ENCODE measurements at regions not wholly inside any gene's neighbourhood (a gene's known extent, or its start where the extent isn't known, plus 50 kb on each side); places are given as distances from the start of the nearest gene placed in this dataset.

DNA sequence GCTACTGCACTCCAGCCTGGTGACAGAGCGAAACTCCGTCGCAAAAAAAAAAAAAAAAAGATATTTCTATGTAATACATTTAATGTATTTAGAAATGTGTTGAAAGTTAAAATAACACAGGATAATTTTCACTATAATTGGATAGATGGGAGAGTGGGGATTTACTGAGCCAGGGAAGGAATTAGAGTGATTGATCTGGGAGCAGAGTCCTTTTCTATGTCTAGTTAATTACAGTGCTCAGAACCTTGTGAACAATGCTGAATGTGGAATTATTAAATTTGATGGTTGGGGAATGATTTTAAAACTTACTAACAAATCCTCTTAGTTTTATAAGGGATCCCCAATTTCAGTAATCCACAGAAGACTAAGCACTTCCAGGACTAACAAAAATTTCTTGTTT lies 239.7 kb downstream of the CSNK1G3 start:
- TF ChIP-seq, protein P1, sequence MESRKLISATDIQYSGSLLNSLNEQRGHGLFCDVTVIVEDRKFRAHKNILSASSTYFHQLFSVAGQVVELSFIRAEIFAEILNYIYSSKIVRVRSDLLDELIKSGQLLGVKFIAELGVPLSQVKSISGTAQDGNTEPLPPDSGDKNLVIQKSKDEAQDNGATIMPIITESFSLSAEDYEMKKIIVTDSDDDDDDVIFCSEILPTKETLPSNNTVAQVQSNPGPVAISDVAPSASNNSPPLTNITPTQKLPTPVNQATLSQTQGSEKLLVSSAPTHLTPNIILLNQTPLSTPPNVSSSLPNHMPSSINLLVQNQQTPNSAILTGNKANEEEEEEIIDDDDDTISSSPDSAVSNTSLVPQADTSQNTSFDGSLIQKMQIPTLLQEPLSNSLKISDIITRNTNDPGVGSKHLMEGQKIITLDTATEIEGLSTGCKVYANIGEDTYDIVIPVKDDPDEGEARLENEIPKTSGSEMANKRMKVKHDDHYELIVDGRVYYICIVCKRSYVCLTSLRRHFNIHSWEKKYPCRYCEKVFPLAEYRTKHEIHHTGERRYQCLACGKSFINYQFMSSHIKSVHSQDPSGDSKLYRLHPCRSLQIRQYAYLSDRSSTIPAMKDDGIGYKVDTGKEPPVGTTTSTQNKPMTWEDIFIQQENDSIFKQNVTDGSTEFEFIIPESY (IDR thresholded peaks at IDR 0.05; ENCODE audit: borderline replicate concordance, low read depth) = no peak
- TF ChIP-seq, protein P2, sequence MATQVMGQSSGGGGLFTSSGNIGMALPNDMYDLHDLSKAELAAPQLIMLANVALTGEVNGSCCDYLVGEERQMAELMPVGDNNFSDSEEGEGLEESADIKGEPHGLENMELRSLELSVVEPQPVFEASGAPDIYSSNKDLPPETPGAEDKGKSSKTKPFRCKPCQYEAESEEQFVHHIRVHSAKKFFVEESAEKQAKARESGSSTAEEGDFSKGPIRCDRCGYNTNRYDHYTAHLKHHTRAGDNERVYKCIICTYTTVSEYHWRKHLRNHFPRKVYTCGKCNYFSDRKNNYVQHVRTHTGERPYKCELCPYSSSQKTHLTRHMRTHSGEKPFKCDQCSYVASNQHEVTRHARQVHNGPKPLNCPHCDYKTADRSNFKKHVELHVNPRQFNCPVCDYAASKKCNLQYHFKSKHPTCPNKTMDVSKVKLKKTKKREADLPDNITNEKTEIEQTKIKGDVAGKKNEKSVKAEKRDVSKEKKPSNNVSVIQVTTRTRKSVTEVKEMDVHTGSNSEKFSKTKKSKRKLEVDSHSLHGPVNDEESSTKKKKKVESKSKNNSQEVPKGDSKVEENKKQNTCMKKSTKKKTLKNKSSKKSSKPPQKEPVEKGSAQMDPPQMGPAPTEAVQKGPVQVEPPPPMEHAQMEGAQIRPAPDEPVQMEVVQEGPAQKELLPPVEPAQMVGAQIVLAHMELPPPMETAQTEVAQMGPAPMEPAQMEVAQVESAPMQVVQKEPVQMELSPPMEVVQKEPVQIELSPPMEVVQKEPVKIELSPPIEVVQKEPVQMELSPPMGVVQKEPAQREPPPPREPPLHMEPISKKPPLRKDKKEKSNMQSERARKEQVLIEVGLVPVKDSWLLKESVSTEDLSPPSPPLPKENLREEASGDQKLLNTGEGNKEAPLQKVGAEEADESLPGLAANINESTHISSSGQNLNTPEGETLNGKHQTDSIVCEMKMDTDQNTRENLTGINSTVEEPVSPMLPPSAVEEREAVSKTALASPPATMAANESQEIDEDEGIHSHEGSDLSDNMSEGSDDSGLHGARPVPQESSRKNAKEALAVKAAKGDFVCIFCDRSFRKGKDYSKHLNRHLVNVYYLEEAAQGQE (IDR thresholded peaks at IDR 0.05; ENCODE audit: low read depth, low read length) = no peak
- TF ChIP-seq, protein P3, sequence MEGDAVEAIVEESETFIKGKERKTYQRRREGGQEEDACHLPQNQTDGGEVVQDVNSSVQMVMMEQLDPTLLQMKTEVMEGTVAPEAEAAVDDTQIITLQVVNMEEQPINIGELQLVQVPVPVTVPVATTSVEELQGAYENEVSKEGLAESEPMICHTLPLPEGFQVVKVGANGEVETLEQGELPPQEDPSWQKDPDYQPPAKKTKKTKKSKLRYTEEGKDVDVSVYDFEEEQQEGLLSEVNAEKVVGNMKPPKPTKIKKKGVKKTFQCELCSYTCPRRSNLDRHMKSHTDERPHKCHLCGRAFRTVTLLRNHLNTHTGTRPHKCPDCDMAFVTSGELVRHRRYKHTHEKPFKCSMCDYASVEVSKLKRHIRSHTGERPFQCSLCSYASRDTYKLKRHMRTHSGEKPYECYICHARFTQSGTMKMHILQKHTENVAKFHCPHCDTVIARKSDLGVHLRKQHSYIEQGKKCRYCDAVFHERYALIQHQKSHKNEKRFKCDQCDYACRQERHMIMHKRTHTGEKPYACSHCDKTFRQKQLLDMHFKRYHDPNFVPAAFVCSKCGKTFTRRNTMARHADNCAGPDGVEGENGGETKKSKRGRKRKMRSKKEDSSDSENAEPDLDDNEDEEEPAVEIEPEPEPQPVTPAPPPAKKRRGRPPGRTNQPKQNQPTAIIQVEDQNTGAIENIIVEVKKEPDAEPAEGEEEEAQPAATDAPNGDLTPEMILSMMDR (IDR thresholded peaks at IDR 0.05) = no peak
- Histone ChIP-seq H3K4me3 (ENCODE audit: low read depth in 2 of 2, low read length in 1 of 2) (no peak overlapping the region), H3K27me3 (ENCODE audit: insufficient read depth) (no peaks in the 10 kb centered on the region), H2AFZ (ENCODE audit: low read depth) (no peak overlapping the region), H4K20me1 (ENCODE audit: insufficient read depth) (no peaks in the 10 kb centered on the region), H3K9me3 (no peaks in the 10 kb centered on the region), H3F3A (replicated peaks; ENCODE audit: insufficient read depth) (peaks cover 38% of the 10 kb centered on the region), H3K9me2 (no peaks in the 10 kb centered on the region), H3K27ac (ENCODE audit: low read depth in 2 of 2, low read length in 1 of 2) (peak overlapping the region in 1 of 2 experiments; percentile 71; a peak in 1 of 4 replicates), H3K79me2 (ENCODE audit: insufficient read depth) (no peaks in the 10 kb centered on the region), H3K36me3 (replicated peaks in 1 of 2; ENCODE audit: control insufficient read depth in 1 of 2, insufficient read depth in 2 of 2, low read length in 1 of 2) (no peaks in the 10 kb centered on the region), H3K4me1 (ENCODE audit: control insufficient read depth in 1 of 2, insufficient read depth in 2 of 2, low read depth in 1 of 2, low read length in 1 of 2) (peaks cover 25 to 36% of the 10 kb centered on the region in 2 experiments), H3K9ac (no peak overlapping the region), H3K4me2 (no peak overlapping the region)
- WGBS (ENCODE audit: low lambda C conversion rate) = 95% methylated on average over 3 of the region's 3 CpGs
- DNase-seq = no peak
- POLR2A ChIA-PET = no interaction called here
- CTCF ChIA-PET = no interaction called here

DNA sequence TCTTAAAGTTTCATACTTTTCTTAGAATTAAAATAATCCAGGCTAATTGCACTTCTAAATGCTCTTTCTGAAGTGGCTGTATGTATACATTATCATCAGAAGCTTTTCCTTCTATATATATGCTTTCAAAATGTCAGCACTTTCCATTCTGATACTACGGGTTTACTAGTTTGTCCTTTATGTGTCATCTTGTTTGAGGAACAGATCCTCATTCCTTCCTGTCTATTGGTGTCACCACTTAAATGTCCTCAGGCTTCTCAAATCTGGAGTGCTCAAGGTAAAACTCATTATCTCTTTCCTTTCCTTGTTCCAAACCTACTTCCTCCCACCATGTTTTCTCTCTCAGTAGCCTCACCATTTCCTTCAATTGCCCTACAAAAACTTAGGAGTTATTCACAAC lies 236.3 kb downstream of the CSNK1G3 start:
- H4K20me1 ChIP-seq (ENCODE audit: insufficient read depth) = no peaks in the 10 kb centered on the region
- H3K79me2 ChIP-seq (ENCODE audit: insufficient read depth) = no peaks in the 10 kb centered on the region
- H3F3A ChIP-seq (replicated peaks; ENCODE audit: insufficient read depth) = peaks cover 11% of the 10 kb centered on the region
- no peak for DNase-seq
- no peak overlapping the region for H3K4me2 ChIP-seq
- H3K36me3 ChIP-seq (replicated peaks in 1 of 2; ENCODE audit: control insufficient read depth in 1 of 2, insufficient read depth in 2 of 2, low read length in 1 of 2) = no peaks in the 10 kb centered on the region
- no peak overlapping the region for H3K27ac ChIP-seq (ENCODE audit: low read depth in 2 of 2, low read length in 1 of 2)
- H3K4me1 ChIP-seq (ENCODE audit: control insufficient read depth in 1 of 2, insufficient read depth in 2 of 2, low read depth in 1 of 2, low read length in 1 of 2) = peaks cover 4 to 11% of the 10 kb centered on the region in 2 experiments
- CTCF ChIA-PET = interaction anchor here (1.1 kb wide), 1 partner anchor 380 kb away, joined by 3 read pairs; no protein-coding TSS in a partner anchor
- POLR2A ChIA-PET = no interaction called here
- no peaks in the 10 kb centered on the region for H3K9me3 ChIP-seq
- no peak overlapping the region for H3K9ac ChIP-seq
- H2AFZ ChIP-seq (ENCODE audit: low read depth) = no peak overlapping the region
- H3K27me3 ChIP-seq (ENCODE audit: insufficient read depth) = no peaks in the 10 kb centered on the region
- WGBS (ENCODE audit: low lambda C conversion rate) = 100% methylated on average over 1 of the region's 1 CpG
- no peak overlapping the region for H3K4me3 ChIP-seq (ENCODE audit: low read depth in 2 of 2, low read length in 1 of 2)
- no peaks in the 10 kb centered on the region for H3K9me2 ChIP-seq
- no peak for TF ChIP-seq NFIC (IDR thresholded peaks at IDR 0.05; ENCODE audit: borderline replicate concordance)
- TF ChIP-seq RAD21 (IDR thresholded peaks at IDR 0.05; ENCODE audit: low read length) = no peak
- TF ChIP-seq SMC3 (IDR thresholded peaks at IDR 0.05; ENCODE audit: low read depth, low read length) = no peak
- TF ChIP-seq, protein P1 (IDR thresholded peaks at IDR 0.05; ENCODE audit: borderline replicate concordance, low read depth) = no peak
- TF ChIP-seq, protein P3 (IDR thresholded peaks at IDR 0.05) = no peak
- TF ChIP-seq, protein P2 (IDR thresholded peaks at IDR 0.05; ENCODE audit: low read depth, low read length) = no peak

All from SK-N-SH (cell line).